ENCODE measurements at regions not wholly inside any gene's neighbourhood (a gene's known extent, or its start where the extent isn't known, plus 50 kb on each side); places are given as distances from the start of the nearest gene placed in this dataset.

- no peak for ATAC-seq (ENCODE audit: low read depth)
Observed at GRCh38 chr16:9034056-9034455, 57.4 kb upstream of the HAPSTR1 start.

More at GRCh38 chr16:9034056-9034455, 57.4 kb upstream of the HAPSTR1 start:
- H3K27ac ChIP-seq (ENCODE audit: insufficient read depth, low read length) = no peak overlapping the region
- H3K56ac ChIP-seq (ENCODE audit: extremely low read depth, insufficient read depth, low read length) = no peak overlapping the region
- H2AFZ ChIP-seq (replicated peaks; ENCODE audit: low read length, poor library complexity) = no peak overlapping the region
- no peak overlapping the region for H2BK20ac ChIP-seq (ENCODE audit: low read depth, low read length)
- H4K20me1 ChIP-seq (ENCODE audit: insufficient read depth, low read length) = no peaks in the 10 kb centered on the region
- no peak overlapping the region for H3K4me3 ChIP-seq (ENCODE audit: insufficient read depth, low read depth, low read length)
- no peaks in the 10 kb centered on the region for H3K36me3 ChIP-seq (ENCODE audit: control insufficient read depth, insufficient read depth, low read length)
- no peak overlapping the region for H3K18ac ChIP-seq (ENCODE audit: low read depth, low read length)
- no peaks in the 10 kb centered on the region for H3K79me1 ChIP-seq (ENCODE audit: low read depth in 1 of 2, low read length in 2 of 2)
- intact Hi-C loops (cut with micrococcal nuclease) = loop anchor here (5.0 to 10.0 kb wide), 2 partner anchors 58 to 109 kb away; partner anchors contain the start of gene HAPSTR1
- H3K23ac ChIP-seq (ENCODE audit: low read depth, low read length) = no peak overlapping the region
- no peaks in the 10 kb centered on the region for H3K9me3 ChIP-seq (ENCODE audit: control insufficient read depth, insufficient read depth, low read length)
- no peak overlapping the region for H4K5ac ChIP-seq (ENCODE audit: low read depth, low read length)
- H3K9ac ChIP-seq (ENCODE audit: low read depth, low read length) = no peak overlapping the region
- TF ChIP-seq MAZ (IDR thresholded peaks at IDR 0.05; ENCODE audit: borderline replicate concordance, low read depth, low read length) = no peak
- TF ChIP-seq BHLHE40 (IDR thresholded peaks at IDR 0.05; ENCODE audit: low read depth, low read length) = no peak
- no peak for TF ChIP-seq RFX5 (IDR thresholded peaks at IDR 0.05; ENCODE audit: low read depth, low read length)
- no peak for TF ChIP-seq MXI1 (IDR thresholded peaks at IDR 0.05; ENCODE audit: borderline replicate concordance, low read depth, low read length)
- no peak for TF ChIP-seq CHD1 (IDR thresholded peaks at IDR 0.05; ENCODE audit: low read depth, low read length)
- no peak for TF ChIP-seq CTCF (conservative IDR thresholded peaks at IDR 0.05; ENCODE audit: low read depth, low read length)
- TF ChIP-seq SMC3 (IDR thresholded peaks at IDR 0.05; ENCODE audit: low read depth, low read length) = no peak
- no peak overlapping the region for H4K91ac ChIP-seq (ENCODE audit: insufficient read depth, low read depth, low read length)
- no peak overlapping the region for H4K8ac ChIP-seq (ENCODE audit: low read depth in 2 of 2, low read length in 2 of 2)
- ChIA-PET POLR2A (ENCODE audit: unreplicated experiment) (no interaction called here), CTCF (interaction anchor here (1.4 to 1.7 kb wide), 2 partner anchors 9 to 13 kb away, joined by 3 to 6 read pairs; no protein-coding TSS in a partner anchor)
- no peak overlapping the region for H2AK9ac ChIP-seq (replicated peaks; ENCODE audit: low read depth, low read length, poor library complexity)
- no peak overlapping the region for H3K4me2 ChIP-seq (ENCODE audit: low read depth, low read length)
- H2AK5ac ChIP-seq (ENCODE audit: low read depth, low read length) = no peak overlapping the region
- H2BK15ac ChIP-seq (ENCODE audit: low read depth, low read length) = no peak overlapping the region
- in situ Hi-C loops (cut with MboI; ENCODE audit: low sequenced_read_pairs) = no loop called here
- no peaks in the 10 kb centered on the region for H3K4me1 ChIP-seq (ENCODE audit: control insufficient read depth, insufficient read depth, low read length)
- no peak overlapping the region for H3K4ac ChIP-seq (ENCODE audit: low read depth, low read length)
- peaks cover 2% of the 10 kb centered on the region; the same call in 1 of the 2 replicates for H3K27me3 ChIP-seq (ENCODE audit: control insufficient read depth, insufficient read depth, low read length)
- DNase-seq = no peak
- H2BK120ac ChIP-seq (ENCODE audit: low read depth, low read length) = no peak overlapping the region
- H3K9me1 ChIP-seq (ENCODE audit: insufficient read depth, low read length) = no peaks in the 10 kb centered on the region
- 95% methylated on average over 5 of the region's 8 CpGs; no CpG with 5 or more reads in 1 of the 2 experiments for WGBS, 2 experiments (ENCODE audit: extremely low coverage in 2 of 2, insufficient read length in 1 of 2)
- BruUV-seq (replicated peaks) = no TSS peak
- H3K14ac ChIP-seq (replicated peaks; ENCODE audit: low read depth, low read length) = no peak overlapping the region
- dilution Hi-C loops (cut with HindIII; ENCODE audit: low sequenced_read_pairs, unreplicated experiment) = no loop called here
- no peak overlapping the region for H2BK5ac ChIP-seq (ENCODE audit: low read depth, low read length, poor library complexity, severe bottlenecking)
